HG03439 (cell line): ENCODE measurements at regions not wholly inside any gene's neighbourhood (a gene's known extent, or its start where the extent isn't known, plus 50 kb on each side); places are given as distances from the start of the nearest gene placed in this dataset.
"Not testable (repeated sequence)": the region's sequence is repeated elsewhere in the genome, so short reads cannot be mapped to it uniquely, and the experiment has no call there.

Experiments
- ATAC-seq: cut with Tn5 transposase; IDR thresholded peaks from one replicate; pipeline ENCODE4 v1.9.1; 2021; ENCODE audit warnings: mild to moderate bottlenecking, moderate library complexity; ENCODE audit not compliant: unreplicated experiment

- ATAC-seq: no peak
Measured at GRCh38 chr7:113784316-113784715, 134.5 kb downstream of the PPP1R3A start.

GRCh38 chr7:113783403-113783802 is 135.4 kb downstream of the PPP1R3A start:
- ATAC-seq: no peak

GRCh38 chr7:113775804-113776203 is 143.0 kb downstream of the PPP1R3A start:
- ATAC-seq: no peak

- ATAC-seq: no peak
Measured at GRCh38 chr7:113775401-113775800, 143.4 kb downstream of the PPP1R3A start.

- no peak for ATAC-seq
Measured at GRCh38 chr7:113774182-113774807, 144.5 kb downstream of the PPP1R3A start.

- no peak for ATAC-seq
Measured at GRCh38 chr7:113770146-113770738, 148.6 kb downstream of the PPP1R3A start.

GRCh38 chr7:113768387-113768786 is 150.4 kb downstream of the PPP1R3A start:
- ATAC-seq: no peak

GRCh38 chr7:113764401-113765035 is 154.3 kb downstream of the PPP1R3A start:
- no peak for ATAC-seq

GRCh38 chr7:113763226-113763625 is 155.6 kb downstream of the PPP1R3A start:
- no peak for ATAC-seq

GRCh38 chr7:113756250-113756649 is 162.6 kb downstream of the PPP1R3A start:
- no peak for ATAC-seq

- ATAC-seq: no peak
Measured at GRCh38 chr7:113752689-113753088, 166.1 kb downstream of the PPP1R3A start.

- ATAC-seq: no peak
Measured at GRCh38 chr7:113752289-113752688, 166.5 kb downstream of the PPP1R3A start.

GRCh38 chr7:113751547-113751946 is 167.3 kb downstream of the PPP1R3A start:
- no peak for ATAC-seq

GRCh38 chr7:113748385-113748784 is 170.4 kb downstream of the PPP1R3A start:
- ATAC-seq: not testable (repeated sequence)

GRCh38 chr7:113742946-113743431 is 175.8 kb downstream of the PPP1R3A start:
- not testable (repeated sequence) for ATAC-seq

GRCh38 chr7:113742377-113742776 is 176.4 kb downstream of the PPP1R3A start:
- ATAC-seq: no peak

GRCh38 chr7:113731571-113731970 is 187.2 kb downstream of the PPP1R3A start:
- ATAC-seq: no peak

GRCh38 chr7:113730309-113730955 is 188.4 kb downstream of the PPP1R3A start:
- ATAC-seq: no peak

- no peak for ATAC-seq
Measured at GRCh38 chr7:113727486-113727885, 191.3 kb downstream of the PPP1R3A start.

GRCh38 chr7:113722006-113722405 is 196.8 kb downstream of the PPP1R3A start:
- ATAC-seq: no peak

GRCh38 chr7:113717739-113718138 is 201.1 kb downstream of the PPP1R3A start:
- no peak for ATAC-seq
